Parathyroid adenoma (tissue), 2 donors: ENCODE measurements at regions not wholly inside any gene's neighbourhood (a gene's known extent, or its start where the extent isn't known, plus 50 kb on each side); places are given as distances from the start of the nearest gene placed in this dataset.

Experiments
- H2AFZ ChIP-seq: fragments of 300-600 bp; sonication (generic); one replicate; pipeline ENCODE4 v1.7.0; 2017; ENCODE audit warnings: antibody characterized with exemption, mild to moderate bottlenecking
- H3K27ac ChIP-seq: fragments of 300-600 bp; sonication (generic); one replicate; pipeline ENCODE4 v1.7.0; 2017
- H3K27me3 ChIP-seq: fragments of 300-600 bp; sonication (generic); one replicate; pipeline ENCODE4 v1.7.0; 2017; ENCODE audit warnings: low read length; ENCODE audit not compliant: control insufficient read depth, insufficient read depth
- H3K36me3 ChIP-seq: fragments of 300-600 bp; sonication (generic); one replicate; pipeline ENCODE4 v1.7.0; 2017; ENCODE audit warnings: low read length; ENCODE audit not compliant: control insufficient read depth, insufficient read depth
- H3K4me1 ChIP-seq: fragments of 300-600 bp; sonication (generic); one replicate; pipeline ENCODE4 v1.7.0; 2017; ENCODE audit warnings: control low read depth
- H3K4me2 ChIP-seq: fragments of 300-600 bp; sonication (generic); one replicate; pipeline ENCODE4 v1.7.0; 2017; ENCODE audit warnings: low read length
- H3K4me3 ChIP-seq: fragments of 300-600 bp; sonication (generic); one replicate; pipeline ENCODE4 v1.7.0; 2017; ENCODE audit warnings: low read depth, low read length
- H3K79me2 ChIP-seq: fragments of 300-600 bp; sonication (generic); one replicate; pipeline ENCODE4 v1.7.0; 2017; ENCODE audit warnings: control low read depth
- H3K9ac ChIP-seq: fragments of 300-600 bp; sonication (generic); one replicate; pipeline ENCODE4 v1.7.0; 2017; ENCODE audit warnings: mild to moderate bottlenecking
- H3K9me3 ChIP-seq: fragments of 300-600 bp; sonication (generic); one replicate; pipeline ENCODE4 v1.7.0; 2017; ENCODE audit warnings: low read length; ENCODE audit not compliant: control insufficient read depth
- TF ChIP-seq, protein P1 (sequence below): fragments of 300-600 bp; sonication (generic); IDR thresholded peaks from one replicate; pipeline ENCODE4 v1.7.0; 2017; ENCODE audit warnings: antibody characterized with exemption, mild to moderate bottlenecking
- donor health status: primary hyperparathyroidism.

DNA sequence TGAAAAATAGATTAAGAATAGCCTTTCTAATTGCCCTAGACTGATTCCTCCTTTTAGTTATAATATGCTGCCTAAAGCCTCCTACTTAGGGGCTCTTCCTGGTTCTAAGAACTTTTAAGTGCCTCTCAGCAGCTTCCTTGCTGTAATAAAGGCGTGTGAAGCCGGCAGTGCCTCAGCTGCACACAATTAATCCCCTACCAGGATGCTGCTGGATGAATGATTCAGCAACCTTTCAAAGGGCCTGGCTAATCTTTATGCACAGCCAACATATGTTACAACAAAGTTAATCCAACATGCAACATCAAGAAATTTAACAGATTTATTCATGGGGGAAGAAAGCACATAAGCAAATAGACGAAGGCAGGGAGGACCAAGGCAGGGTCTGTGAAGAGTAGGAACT is 145.2 kb downstream of the PMP22 start:
- H3K4me1 ChIP-seq: no peaks in the 10 kb centered on the region
- no peak overlapping the region for H3K27ac ChIP-seq
- TF ChIP-seq, protein P1, sequence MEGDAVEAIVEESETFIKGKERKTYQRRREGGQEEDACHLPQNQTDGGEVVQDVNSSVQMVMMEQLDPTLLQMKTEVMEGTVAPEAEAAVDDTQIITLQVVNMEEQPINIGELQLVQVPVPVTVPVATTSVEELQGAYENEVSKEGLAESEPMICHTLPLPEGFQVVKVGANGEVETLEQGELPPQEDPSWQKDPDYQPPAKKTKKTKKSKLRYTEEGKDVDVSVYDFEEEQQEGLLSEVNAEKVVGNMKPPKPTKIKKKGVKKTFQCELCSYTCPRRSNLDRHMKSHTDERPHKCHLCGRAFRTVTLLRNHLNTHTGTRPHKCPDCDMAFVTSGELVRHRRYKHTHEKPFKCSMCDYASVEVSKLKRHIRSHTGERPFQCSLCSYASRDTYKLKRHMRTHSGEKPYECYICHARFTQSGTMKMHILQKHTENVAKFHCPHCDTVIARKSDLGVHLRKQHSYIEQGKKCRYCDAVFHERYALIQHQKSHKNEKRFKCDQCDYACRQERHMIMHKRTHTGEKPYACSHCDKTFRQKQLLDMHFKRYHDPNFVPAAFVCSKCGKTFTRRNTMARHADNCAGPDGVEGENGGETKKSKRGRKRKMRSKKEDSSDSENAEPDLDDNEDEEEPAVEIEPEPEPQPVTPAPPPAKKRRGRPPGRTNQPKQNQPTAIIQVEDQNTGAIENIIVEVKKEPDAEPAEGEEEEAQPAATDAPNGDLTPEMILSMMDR: no peak
- H3K9ac ChIP-seq: no peak overlapping the region
- no peaks in the 10 kb centered on the region for H3K79me2 ChIP-seq
- H3K4me3 ChIP-seq: no peak overlapping the region
- no peaks in the 10 kb centered on the region for H3K9me3 ChIP-seq
- no peak overlapping the region for H3K4me2 ChIP-seq
- no peaks in the 10 kb centered on the region for H3K36me3 ChIP-seq
- no peaks in the 10 kb centered on the region for H3K27me3 ChIP-seq
- no peak overlapping the region for H2AFZ ChIP-seq

DNA sequence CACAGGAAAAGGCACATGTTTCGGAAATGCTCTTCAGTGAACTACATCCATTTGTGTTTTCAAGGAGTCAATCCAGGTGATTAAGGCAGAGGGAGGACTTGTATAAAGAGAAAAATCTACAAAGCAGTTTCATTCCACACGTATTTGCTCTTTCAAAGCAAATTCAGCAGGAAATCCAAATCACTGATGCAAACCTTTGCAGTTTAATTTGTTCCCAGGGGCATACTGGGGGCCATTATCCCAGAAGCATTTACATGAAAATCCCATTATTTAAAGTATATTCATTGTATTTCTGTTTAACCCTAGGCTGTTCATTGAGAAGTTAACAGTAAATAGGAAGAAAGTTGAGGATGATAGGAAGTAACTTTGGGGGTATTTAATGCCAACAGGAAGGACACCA is 147.9 kb downstream of the PMP22 start:
- Histone ChIP-seq H3K9ac (no peak overlapping the region), H3K27ac (no peak overlapping the region), H3K4me3 (no peak overlapping the region), H2AFZ (no peak overlapping the region), H3K36me3 (no peaks in the 10 kb centered on the region), H3K4me2 (no peak overlapping the region), H3K4me1 (no peaks in the 10 kb centered on the region), H3K9me3 (no peaks in the 10 kb centered on the region), H3K27me3 (no peaks in the 10 kb centered on the region), H3K79me2 (no peaks in the 10 kb centered on the region)
- TF ChIP-seq, protein P1: no peak

DNA sequence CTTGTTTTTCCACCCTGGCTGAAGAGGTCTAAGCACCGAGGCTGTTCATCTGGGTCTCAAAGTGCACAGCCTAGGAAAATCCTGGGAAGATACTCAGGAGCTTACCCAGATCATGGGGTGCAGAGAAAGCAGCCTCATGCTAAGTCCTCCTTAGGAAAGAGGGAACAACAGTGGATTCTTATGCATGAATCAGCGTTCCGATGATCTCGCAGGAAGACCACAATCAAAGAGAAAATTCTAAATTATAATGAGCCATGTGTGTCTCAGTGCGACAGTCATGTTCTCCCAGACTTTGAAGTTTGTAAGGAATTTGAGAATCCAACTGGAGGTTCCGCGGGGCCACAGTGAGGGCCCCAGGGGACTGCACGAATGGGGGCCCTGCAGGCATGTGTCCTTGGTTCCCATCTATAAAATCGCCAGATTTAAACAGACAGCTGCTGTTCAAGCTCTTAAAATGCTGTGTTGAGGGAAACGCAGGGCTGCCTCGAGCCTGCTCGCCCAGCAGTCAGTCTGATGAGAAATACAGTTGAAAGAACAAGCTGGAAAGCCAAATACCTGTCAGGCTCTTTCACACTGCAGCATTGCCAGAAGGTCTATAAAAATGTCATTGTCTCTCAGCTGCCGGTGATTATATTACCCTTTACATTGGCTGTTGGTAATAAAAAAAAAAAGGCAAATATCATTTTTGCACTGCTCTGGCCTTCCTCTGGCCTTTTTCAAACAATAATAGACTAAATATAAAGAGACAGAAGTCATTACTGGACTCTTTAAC is 152.1 kb downstream of the PMP22 start:
- H3K27me3 ChIP-seq: no peaks in the 10 kb centered on the region
- H3K79me2 ChIP-seq: no peaks in the 10 kb centered on the region
- no peak overlapping the region for H3K4me3 ChIP-seq
- H2AFZ ChIP-seq: no peak overlapping the region
- H3K4me2 ChIP-seq: no peak overlapping the region
- H3K9me3 ChIP-seq: no peaks in the 10 kb centered on the region
- no peaks in the 10 kb centered on the region for H3K36me3 ChIP-seq
- TF ChIP-seq, protein P1: no peak
- no peak overlapping the region for H3K9ac ChIP-seq
- H3K27ac ChIP-seq: no peak overlapping the region
- H3K4me1 ChIP-seq: no peaks in the 10 kb centered on the region

DNA sequence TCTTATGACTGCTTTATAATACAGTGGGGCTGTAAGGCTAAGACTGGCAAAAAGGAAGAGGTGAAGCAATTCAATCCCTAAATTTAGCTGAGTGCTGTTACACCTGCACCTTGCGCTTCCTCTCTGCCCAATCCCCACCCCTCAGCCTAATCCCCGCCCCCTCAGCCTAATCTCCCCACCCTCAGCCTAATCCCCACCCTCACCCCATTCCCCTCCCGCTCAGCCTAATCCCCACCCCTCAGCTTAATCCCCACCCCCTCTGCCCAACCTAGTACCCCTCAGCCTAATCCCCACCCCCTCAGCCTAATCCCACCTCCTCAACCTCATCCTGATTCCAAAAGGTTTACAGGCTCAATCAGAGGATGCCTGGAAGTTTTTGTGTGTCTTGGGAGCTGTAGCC is 155.5 kb downstream of the PMP22 start:
- no peak overlapping the region for H3K9ac ChIP-seq
- no peak overlapping the region for H3K4me2 ChIP-seq
- no peaks in the 10 kb centered on the region for H3K27me3 ChIP-seq
- no peaks in the 10 kb centered on the region for H3K9me3 ChIP-seq
- no peak overlapping the region for H3K4me3 ChIP-seq
- no peak overlapping the region for H2AFZ ChIP-seq
- no peaks in the 10 kb centered on the region for H3K79me2 ChIP-seq
- H3K4me1 ChIP-seq: no peaks in the 10 kb centered on the region
- H3K36me3 ChIP-seq: no peaks in the 10 kb centered on the region
- TF ChIP-seq, protein P1: no peak
- no peak overlapping the region for H3K27ac ChIP-seq

DNA sequence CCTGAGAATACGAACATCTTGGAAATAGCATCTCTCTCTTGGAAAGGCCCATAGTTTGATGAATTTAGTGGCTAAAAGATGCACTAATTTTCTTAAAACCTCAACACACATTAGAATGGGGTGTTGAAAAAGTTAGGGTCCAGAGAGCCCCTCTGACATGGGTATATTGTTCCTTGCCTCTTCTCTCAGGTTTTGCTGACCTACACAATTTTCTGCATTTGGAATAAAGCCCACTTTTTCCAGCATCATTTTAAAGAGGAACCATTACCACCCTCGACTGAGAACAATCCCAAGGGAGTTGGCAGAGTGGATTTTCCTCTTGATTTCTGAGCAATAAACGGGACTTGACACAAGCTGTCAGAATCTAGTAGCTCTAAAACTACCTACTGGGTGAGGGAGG is 156.1 kb downstream of the PMP22 start:
- H3K9ac ChIP-seq: no peak overlapping the region
- H3K36me3 ChIP-seq: no peaks in the 10 kb centered on the region
- H3K27ac ChIP-seq: no peak overlapping the region
- H3K4me3 ChIP-seq: no peak overlapping the region
- no peaks in the 10 kb centered on the region for H3K4me1 ChIP-seq
- TF ChIP-seq, protein P1: no peak
- H3K27me3 ChIP-seq: no peaks in the 10 kb centered on the region
- H3K9me3 ChIP-seq: no peaks in the 10 kb centered on the region
- H2AFZ ChIP-seq: no peak overlapping the region
- H3K4me2 ChIP-seq: no peak overlapping the region
- no peaks in the 10 kb centered on the region for H3K79me2 ChIP-seq
